Activated CD4-positive, alpha-beta T cell treated with anti-CD3 and anti-CD28 coated beads for 4 hours (primary cell): ENCODE measurements at regions not wholly inside any gene's neighbourhood (a gene's known extent, or its start where the extent isn't known, plus 50 kb on each side); places are given as distances from the start of the nearest gene placed in this dataset.
"Not testable (repeated sequence)": the region's sequence is repeated elsewhere in the genome, so short reads cannot be mapped to it uniquely, and the experiment has no call there.

Experiments used
- DNase-seq, 2 donors: peaks; one replicate each; pipeline ENCODE4 v3.0.0-alpha.2; 2020

DNA sequence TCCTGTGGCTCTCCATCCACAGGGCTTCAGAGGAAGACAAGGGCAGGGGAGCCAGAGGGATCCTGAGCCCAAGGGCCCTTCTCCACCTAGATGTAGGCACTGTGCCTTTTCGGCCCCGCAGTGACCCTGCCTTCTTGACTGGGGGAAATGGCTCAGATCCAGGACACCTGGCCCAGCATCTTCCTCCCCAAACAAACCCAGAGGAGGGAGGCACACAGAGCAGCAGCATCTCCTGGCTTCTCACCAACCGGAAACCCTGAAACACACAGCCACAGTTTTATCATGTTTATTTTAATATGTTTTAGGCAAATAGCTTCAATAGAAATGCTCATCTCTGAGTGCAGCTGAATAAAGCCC, 84.5 kb upstream of the LRFN2 start:
- DNase-seq, result no peak

DNA sequence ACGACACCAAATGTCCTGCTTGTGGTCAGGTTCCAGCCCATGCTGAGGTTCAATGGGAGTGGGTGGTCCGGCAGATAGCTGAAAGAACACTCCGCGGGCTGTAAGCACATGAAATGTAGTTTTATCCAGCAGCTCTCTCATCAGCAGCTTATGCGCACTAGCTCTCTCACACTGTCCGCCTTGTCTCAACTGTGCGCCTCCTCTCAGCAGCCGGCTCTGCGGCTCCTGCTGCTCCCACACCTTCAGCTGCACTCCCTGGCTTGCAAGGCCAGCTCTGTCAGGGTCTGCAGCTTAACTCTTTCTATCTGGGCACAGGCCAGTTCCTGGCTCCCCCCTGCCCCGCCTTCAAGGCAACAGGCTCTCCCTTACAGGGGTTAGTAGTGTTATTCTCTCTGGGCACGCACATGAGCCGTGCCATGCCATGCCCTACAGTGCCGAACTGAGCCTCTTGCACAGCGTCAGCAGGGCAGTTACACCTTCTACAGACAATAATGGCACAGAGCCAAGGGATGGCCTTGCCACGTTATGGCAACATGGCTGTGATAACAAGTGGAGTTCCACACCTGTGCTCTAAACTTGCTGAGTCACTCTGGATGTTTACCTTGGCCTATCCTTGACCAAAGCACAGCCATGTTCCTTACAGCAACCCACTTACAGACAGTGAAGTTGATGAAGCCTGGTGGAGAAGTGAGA, 84.0 kb upstream of the LRFN2 start:
- no peak for DNase-seq

DNA sequence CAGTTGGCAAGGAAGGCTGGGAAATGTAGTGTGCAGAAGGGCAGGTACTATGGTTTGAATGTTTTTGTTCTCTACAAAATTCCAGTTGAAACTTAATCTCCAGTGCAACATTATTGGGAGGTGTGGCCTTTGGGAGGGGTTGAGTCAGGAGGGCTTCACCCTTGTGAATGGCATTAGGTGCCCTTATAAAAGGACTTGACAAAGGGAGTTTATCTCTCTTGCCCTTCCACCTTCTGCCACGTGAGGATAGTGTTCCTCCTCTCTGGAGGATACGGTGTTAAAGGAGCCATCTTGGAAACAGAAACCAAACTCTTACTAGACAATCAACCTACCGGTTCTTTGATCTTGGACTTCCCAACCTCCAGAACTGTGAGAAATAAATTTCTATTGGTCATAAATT, 82.2 kb upstream of the LRFN2 start:
- DNase-seq, result no peak

DNA sequence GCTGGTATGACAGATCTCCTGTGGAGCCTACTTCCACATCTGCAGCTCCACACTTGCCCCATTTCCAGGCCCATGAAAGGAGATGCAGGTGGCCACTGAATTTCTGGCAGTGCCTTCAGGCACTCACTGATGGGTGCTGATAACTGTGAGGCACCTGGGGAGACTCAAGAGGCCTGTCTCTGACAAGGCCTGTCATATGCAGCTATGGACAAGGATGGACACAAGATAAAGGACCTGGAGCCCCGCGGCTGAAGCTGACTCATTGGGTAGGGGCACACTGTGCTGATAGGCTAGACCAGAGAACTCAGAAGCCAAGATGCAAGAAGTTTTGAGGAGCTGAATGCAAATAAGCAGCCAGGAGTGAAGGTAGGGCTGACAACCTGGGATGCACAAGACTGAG, 81.0 kb upstream of the LRFN2 start:
- no peak for DNase-seq

DNA sequence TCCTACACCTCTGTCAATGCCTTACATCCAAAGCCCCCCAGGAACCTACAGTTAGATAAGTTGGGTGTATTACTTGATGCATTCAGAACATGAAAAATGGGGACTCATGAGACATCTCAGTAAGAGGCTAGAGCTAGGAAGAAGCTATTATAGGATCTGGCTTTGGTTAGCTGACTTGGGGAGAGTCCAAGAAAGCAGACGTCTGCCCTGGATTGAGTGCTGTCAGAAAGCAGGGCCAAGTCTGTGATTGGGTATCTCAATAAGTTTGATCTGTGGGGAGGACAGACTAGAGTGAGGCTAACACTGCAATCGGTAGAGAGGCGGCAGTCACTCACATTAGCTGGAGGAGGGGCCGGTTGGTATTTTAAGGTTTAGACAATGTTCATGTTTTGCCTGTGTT, 79.4 kb upstream of the LRFN2 start:
- no peak for DNase-seq

DNA sequence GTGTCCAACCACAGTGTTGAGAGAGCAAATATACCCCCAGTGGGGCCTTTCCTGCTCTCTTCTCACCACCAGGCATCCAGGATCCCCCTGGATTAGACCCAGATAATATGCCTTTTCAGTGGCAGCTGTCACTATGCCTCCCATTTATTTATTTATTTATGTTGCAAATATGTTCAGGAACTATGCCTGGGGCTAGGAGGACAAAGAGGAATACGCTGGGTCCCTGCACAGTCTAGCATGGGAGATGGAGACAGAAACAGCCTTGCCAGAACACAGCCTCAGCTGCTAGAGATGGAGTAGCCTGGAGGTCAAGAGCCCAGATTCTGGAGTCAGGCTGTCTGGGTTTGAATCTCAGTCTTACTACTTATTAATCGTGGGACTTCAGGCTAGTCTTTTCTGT, 74.6 kb upstream of the LRFN2 start:
- no peak for DNase-seq

DNA sequence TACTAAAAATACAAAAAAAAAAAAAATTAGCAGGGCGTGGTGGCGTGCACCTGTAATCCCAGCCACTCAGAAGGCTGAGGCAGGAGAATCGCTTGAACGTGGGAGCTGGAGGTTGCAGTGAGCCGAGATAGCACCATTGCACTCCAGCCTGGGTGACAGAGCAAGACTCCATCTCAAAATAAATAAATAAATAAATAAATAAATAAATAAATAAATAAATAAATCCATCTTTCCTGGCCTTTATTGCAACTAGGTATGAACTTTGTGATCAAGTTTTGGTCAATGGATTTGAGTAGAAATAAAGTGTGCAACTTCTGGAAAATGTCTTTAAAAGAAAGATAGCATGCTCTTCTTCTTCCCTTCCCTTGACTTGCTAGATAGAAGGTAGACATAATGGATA, 69.6 kb upstream of the LRFN2 start:
- DNase-seq, result not testable (repeated sequence)

DNA sequence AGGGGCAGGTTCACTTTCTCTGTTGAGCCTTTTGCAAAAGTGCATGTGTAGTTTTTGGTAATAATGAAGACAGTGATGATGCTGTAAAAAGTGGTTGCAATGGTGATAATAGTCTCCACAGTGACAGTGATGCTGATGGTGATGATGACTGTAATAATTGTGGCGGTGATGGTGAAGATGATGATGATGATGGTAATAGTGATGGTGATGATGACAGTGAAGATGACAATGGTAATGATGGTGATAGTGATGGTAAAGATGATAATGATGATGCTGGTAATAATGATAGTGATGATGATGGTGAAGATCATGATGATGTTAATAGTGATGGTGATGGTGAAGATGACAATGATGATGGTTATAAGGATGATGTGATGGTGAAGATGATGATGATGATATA, 67.7 kb upstream of the LRFN2 start:
- DNase-seq, result no peak

DNA sequence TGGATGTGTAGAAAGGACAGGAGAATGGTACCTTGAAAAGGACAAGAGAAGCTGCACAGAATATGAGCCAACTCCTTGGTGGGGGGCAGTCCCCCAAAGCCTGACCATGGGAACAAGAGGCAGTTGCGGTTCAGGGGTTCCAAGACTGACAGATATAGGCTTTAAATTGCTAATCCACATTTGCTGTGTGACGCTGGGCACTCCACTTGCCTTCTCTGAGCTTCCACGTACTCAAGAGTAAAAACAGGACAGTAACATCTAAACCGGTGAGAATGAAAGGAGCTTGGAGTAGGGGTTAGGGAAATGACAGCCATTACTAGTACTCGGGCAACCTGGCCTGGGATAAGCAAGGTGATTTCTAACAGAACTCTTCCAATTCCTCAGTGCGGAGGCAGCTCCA, 57.9 kb upstream of the LRFN2 start:
- no peak for DNase-seq

DNA sequence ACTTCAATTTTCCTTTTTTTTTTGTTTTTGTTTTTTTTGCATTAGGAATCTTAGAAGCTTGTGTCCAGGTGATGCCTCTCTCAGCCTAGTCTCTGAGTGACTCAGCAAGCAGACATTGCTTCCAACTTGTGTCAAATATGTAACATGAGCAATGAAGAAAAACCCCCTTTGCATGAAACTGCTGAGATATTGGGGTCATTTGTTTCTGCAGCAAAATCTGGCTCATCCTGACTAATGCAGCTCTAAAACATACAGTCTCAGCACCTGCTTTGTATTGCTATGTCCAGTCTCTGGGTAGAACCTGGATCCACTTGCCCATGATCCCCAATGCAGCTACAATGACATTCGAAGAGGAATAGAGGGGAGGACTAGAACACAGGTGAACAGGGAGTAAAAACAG, 55.7 kb upstream of the LRFN2 start:
- no peak for DNase-seq

DNA sequence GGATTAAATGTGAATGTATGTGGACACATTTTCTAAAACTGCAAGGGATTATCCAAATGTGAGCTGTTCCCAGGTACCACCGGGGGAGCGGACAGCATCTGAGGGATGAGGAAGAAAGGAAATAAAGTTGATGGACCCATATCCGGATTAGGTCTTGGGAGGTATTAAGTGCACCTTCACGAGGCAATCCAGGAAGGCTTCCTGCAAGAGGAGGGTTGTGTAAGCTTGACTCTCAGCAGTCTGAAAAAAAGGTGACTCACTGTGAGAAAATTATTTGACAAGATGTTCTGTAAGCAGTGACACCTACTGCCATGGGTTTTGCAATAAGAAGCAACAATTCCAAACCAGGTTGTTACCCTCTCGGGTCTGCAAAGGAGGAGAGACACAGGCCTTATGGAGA, 55.0 kb upstream of the LRFN2 start:
- DNase-seq, result no peak

DNA sequence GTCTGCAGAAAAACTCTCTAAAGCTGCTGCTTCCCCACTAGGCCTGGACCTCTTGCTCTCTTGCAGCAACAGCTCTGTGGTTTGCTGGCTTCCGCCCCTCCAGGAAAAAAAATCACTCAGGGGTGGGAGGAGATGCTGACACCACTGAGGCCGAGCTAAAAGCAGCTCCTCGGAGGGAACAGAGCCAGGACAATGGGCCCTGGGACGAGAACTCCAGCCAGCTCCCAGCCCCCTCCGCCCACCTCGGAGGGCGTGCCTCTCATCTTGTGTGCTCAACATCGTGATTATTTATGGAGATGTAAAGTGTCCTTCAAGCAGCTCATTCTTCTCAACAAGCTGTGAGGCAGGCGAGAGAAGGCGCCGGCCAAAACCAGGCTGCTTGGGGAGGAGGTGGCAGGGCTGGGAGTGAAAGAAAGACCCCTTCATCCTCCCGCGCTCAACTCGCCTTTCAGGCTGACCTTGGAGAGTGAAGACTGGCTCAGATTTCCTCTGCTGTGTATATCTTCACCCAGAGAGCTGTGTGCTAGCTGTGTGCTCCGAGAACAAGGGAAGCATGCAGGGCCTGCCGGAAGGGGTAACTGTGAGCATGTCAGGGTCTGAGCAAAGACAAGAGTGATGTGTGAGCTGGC, 53.5 kb upstream of the LRFN2 start:
- no peak for DNase-seq
